Neutrophil (primary cell): ENCODE measurements at regions not wholly inside any gene's neighbourhood (a gene's known extent, or its start where the extent isn't known, plus 50 kb on each side); places are given as distances from the start of the nearest gene placed in this dataset.

Experiments
- H3K27ac ChIP-seq: fragments of 200-600 bp; sonication (generic); 2 replicates; pipeline ENCODE4 v1.5.1; 2016; ENCODE audit warnings: mild to moderate bottlenecking, moderate library complexity
- H3K27me3 ChIP-seq: fragments of 200-600 bp; sonication (generic); 2 replicates; pipeline ENCODE4 v1.6.0; 2016; ENCODE audit warnings: mild to moderate bottlenecking
- H3K36me3 ChIP-seq: fragments of 200-600 bp; sonication (generic); 2 replicates; pipeline ENCODE4 v1.5.1; 2017
- H3K4me1 ChIP-seq, 2 experiments: fragments of 200-600 bp in 1 of 2; sonication (generic) in 1 of 2; 1 replicate in 1 of 2; 2 replicates in 1 of 2; pipeline versions ENCODE4 v1.5.1 to v1.6.1; 2013 to 2016; ENCODE audit warnings: low read depth in 1 of 2, low read length in 1 of 2, mild to moderate bottlenecking in 1 of 2, moderate library complexity in 1 of 2; ENCODE audit not compliant: control insufficient read depth in 1 of 2, insufficient read depth in 1 of 2
- H3K4me3 ChIP-seq, 2 experiments: fragments of 200-600 bp in 1 of 2; sonication (generic) in 1 of 2; 1 replicate in 1 of 2; 2 replicates in 1 of 2; pipeline ENCODE4 v1.5.1; 2013 to 2016; ENCODE audit warnings: low read depth in 1 of 2, low read length in 1 of 2, mild to moderate bottlenecking in 1 of 2, moderate library complexity in 1 of 2
- H3K9me3 ChIP-seq: fragments of 200-600 bp; sonication (generic); 2 replicates; pipeline ENCODE4 v1.5.1; 2016
- CTCF ChIP-seq: fragments of 200-600 bp; sonication (generic); IDR thresholded peaks from 2 replicates; pipeline ENCODE4 v1.5.1; 2016; ENCODE audit warnings: antibody characterized with exemption

DNA sequence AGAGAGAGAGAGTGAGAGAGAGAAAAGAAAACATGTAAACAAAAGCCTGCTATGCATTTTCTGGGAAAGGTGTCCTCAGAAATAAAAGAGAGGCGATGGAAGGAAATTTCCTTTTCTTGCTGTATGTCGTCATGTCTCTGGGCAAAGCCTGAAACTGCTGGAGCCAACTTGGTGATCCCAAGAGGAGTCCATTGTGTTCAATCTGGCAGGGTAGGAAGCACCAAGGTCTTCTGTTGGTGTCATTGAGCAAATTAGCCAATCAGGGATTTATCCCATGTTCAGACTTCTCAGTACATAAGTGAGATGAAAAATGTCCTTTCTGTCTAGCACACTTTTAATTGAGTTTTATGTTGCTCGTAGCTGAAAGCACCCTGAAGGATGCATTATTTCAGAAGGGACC is 260.0 kb upstream of the KAZN start:
- H3K27ac ChIP-seq: no peak overlapping the region
- H3K4me1 ChIP-seq: no peaks in the 10 kb centered on the region
- H3K27me3 ChIP-seq: no peaks in the 10 kb centered on the region
- no peaks in the 10 kb centered on the region for H3K36me3 ChIP-seq
- no peak for TF ChIP-seq CTCF
- H3K9me3 ChIP-seq: no peaks in the 10 kb centered on the region
- H3K4me3 ChIP-seq: no peak overlapping the region

DNA sequence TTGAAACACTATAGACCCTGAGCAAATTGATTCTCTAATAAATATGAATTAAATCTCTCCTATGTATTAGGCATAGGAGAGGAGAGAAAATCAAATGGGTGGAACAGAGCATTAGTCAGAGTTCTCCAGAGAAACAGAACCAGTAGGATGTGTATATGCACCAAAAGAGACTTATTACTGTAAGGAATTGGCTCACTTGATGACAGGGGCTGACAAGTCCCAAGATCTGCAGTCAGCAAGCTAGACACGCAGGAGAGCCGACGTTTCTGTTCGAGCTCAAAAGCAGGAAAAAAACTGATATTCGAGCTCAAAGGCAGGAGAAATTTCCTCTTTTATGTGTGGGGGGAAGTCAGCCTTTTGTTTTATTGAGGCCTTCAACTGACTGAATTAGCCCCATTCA is 259.2 kb upstream of the KAZN start:
- Histone ChIP-seq H3K27me3 (no peaks in the 10 kb centered on the region), H3K36me3 (no peaks in the 10 kb centered on the region), H3K27ac (no peak overlapping the region), H3K4me1 (no peaks in the 10 kb centered on the region), H3K9me3 (no peaks in the 10 kb centered on the region), H3K4me3 (no peak overlapping the region)
- no peak for TF ChIP-seq CTCF

- Histone ChIP-seq H3K36me3 (no peaks in the 10 kb centered on the region), H3K27me3 (no peaks in the 10 kb centered on the region), H3K4me1 (no peaks in the 10 kb centered on the region), H3K4me3 (no peak overlapping the region), H3K27ac (no peak overlapping the region), H3K9me3 (no peaks in the 10 kb centered on the region)
- no peak for TF ChIP-seq CTCF
Observed at GRCh38 chr1:14340002-14340785, 258.3 kb upstream of the KAZN start.

DNA sequence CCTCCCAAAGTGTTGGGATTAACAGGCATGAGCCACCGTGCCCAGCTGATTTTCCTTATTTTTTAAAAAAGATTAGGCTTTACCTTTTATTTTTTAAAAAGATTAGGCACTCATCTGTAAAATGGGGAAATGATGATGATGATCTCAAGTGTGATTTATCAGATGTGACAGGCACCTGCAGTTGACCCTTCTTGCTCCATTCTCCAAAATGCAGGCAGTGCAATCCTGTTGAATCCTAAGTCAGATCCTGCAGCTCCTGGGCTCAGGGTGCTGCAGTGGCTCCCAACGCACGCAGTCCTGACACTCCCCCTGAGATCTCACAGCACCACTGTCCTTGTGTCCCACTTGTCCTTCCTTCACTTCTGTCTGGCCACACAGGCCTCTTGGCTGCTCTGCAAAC is 257.3 kb upstream of the KAZN start:
- no peak overlapping the region for H3K4me3 ChIP-seq
- no peaks in the 10 kb centered on the region for H3K4me1 ChIP-seq
- H3K27me3 ChIP-seq: no peaks in the 10 kb centered on the region
- no peaks in the 10 kb centered on the region for H3K9me3 ChIP-seq
- no peak overlapping the region for H3K27ac ChIP-seq
- no peaks in the 10 kb centered on the region for H3K36me3 ChIP-seq
- no peak for TF ChIP-seq CTCF

DNA sequence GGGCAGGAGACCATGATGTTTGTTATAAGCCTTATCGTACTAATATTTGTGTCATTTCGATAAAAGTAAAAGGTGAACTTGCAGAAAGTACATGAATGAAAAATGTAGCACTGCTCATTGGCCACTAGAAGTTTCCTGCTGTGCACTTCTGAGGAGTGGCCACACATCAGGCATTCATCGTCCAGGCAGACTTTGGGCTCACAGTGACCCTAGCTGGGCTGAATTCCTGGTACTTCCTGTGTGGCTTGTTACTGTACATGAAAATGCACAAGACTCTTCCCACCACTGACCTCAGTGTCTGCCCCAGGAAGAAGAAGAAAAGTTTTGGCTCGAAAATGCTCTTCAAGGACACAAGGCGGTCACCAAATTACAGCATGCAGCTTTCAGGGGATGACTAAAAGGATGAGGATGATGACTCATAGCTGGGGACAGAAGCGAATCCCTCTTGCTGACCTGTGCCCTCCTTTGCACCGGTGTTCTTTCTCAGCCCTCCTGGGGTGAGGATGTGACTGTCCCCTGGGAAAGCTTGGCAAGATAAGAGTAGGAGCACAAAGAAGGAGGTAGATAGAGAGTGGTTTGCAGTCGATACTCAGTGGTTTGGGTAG is 252.4 kb upstream of the KAZN start:
- Histone ChIP-seq H3K27ac (no peak overlapping the region), H3K4me1 (no peaks in the 10 kb centered on the region), H3K27me3 (no peaks in the 10 kb centered on the region), H3K36me3 (no peaks in the 10 kb centered on the region), H3K4me3 (no peak overlapping the region), H3K9me3 (no peaks in the 10 kb centered on the region)
- TF ChIP-seq CTCF: no peak
